ENCODE measurements at regions not wholly inside any gene's neighbourhood (a gene's known extent, or its start where the extent isn't known, plus 50 kb on each side); places are given as distances from the start of the nearest gene placed in this dataset.

DNA sequence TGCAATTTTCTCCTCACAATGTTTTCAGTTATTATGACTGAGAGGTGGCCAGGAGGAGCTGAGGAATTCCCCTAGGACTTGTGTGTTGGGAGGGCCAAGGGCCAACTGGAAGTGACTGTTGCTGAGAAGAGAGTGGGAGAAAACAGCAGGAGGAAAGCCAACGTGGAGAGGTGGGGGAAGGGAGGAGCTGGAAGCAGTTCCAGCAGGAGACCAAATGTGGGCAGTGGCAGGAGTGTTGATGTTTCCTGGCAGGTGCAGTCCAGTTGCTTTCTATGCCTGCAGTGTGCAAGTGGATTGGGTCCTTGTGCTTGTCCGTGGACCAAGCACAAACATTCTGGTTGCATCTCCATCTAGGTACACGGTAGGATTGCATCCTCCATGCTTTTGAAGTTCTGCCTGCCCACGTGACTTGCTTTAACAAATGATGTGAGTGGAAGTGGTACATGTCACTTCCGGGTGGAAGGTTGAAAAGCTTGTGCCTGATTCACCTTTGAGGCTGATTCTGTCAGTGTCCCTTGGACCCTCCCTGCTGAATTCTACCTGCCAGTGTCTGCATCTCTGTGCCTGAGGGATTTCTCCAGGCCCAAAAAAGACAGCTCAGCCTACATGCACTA, 54.7 kb upstream of the CRHR1 start:
- DNase-seq = peak; percentile 14

DNA sequence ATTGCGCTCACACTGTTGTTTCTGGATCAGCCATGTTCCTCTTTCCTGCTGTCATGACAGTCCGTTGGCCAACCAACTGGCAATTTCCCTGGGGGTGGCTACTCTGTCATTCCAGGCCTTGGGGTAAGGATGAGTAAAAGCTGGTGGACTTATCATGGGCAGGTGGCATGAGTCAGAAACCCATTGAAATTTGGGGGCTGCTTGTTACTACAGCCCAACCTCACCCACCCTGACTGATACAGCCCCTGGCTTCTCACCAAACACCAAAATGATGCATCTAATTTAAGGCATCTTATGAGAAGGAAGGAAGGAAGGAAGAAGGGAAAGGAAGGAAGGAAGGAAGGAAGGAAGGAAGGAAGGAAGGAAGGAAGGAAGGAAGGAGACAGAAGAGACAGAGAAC, 53.9 kb upstream of the CRHR1 start:
- DNase-seq = no peak

DNA sequence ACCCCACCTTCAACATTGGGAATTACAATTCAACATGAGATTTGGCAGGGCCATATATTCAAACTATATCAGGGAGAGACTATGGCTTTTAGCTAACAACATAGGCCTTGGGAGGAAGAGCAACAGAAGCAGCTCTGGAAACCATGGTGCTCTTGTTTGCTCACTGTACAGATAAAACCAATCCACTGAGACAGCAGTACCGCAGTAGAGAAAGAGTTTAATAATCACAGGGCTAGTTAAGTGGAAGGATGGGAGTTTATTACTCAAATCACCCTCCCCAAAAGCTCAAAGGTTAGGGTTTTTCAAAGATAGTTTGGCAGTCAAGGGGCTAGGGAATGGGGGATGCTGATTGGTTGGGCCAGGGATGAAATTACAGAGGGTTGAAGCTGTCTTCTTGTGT, 52.7 kb upstream of the CRHR1 start:
- no peak for DNase-seq

- DNase-seq = no peak
Measured at GRCh38 chr17:45732926-45733505, 51.1 kb upstream of the CRHR1 start.

DNA sequence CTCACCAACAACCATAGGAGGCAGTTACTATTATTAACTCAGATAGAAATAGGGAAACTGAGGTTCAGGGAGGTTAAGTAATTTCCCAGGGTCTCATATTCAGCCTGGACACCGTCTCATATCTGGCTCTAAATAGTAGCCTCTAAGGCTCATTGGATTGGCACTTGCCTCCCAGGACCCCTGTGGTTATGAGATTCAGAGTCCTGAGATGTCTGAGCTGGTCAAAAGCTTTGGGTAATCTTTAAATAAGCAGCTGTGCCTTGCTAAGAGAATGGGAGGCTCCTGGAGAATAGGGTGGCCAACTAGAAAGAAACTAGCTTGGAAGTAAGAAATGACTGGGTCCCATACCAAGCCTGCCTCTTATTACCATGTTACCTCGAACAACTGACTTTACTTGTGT, 50.3 kb upstream of the CRHR1 start:
- no peak for DNase-seq

Data from NCI-H1092 (cell line).